ENCODE measurements at regions not wholly inside any gene's neighbourhood (a gene's known extent, or its start where the extent isn't known, plus 50 kb on each side); places are given as distances from the start of the nearest gene placed in this dataset.

- Histone ChIP-seq H3K27me3 (no peaks in the 10 kb centered on the region), H3K27ac (no peak overlapping the region), H3K4me1 (no peaks in the 10 kb centered on the region), H3K36me3 (no peaks in the 10 kb centered on the region), H3K9me3 (no peaks in the 10 kb centered on the region), H3K4me3 (no peak overlapping the region)
- intact Hi-C loops (cut with DNase I) = no loop called here
- FAIRE-seq (no peak), DNase-seq (no peak), ATAC-seq (no peak)
- no peak for TF ChIP-seq CTCF (IDR thresholded peaks at IDR 0.05)
- 10 to 18% methylated on average over 2 of the region's 2 CpGs for WGBS, 2 donors
Measured at GRCh38 chr4:149247164-149247563, 568.5 kb downstream of the IQCM start.

- H3K27ac ChIP-seq = no peak overlapping the region
- H3K36me3 ChIP-seq = no peaks in the 10 kb centered on the region
- no peak for TF ChIP-seq CTCF (IDR thresholded peaks at IDR 0.05)
- WGBS, 2 donors = 83 to 84% methylated on average over 1 of the region's 1 CpG
- no peaks in the 10 kb centered on the region for H3K4me1 ChIP-seq
- H3K9me3 ChIP-seq = no peaks in the 10 kb centered on the region
- no peak overlapping the region for H3K4me3 ChIP-seq
- no peak for DNase-seq
- no peak for FAIRE-seq
- H3K27me3 ChIP-seq = no peaks in the 10 kb centered on the region
- ATAC-seq = no peak
- intact Hi-C loops (cut with DNase I) = no loop called here
Measured at GRCh38 chr4:149245333-149245732, 570.3 kb downstream of the IQCM start.

GRCh38 chr4:149238097-149238496, 577.5 kb downstream of the IQCM start:
- no peak overlapping the region for H3K4me3 ChIP-seq
- no peak for DNase-seq
- no peaks in the 10 kb centered on the region for H3K4me1 ChIP-seq
- no peaks in the 10 kb centered on the region for H3K27me3 ChIP-seq
- no peaks in the 10 kb centered on the region for H3K9me3 ChIP-seq
- intact Hi-C loops (cut with DNase I) = no loop called here
- FAIRE-seq = no peak
- TF ChIP-seq CTCF (IDR thresholded peaks at IDR 0.05) = no peak
- ATAC-seq = no peak
- H3K36me3 ChIP-seq = no peaks in the 10 kb centered on the region
- WGBS, 2 donors = 69 to 90% methylated on average over 3 of the region's 3 CpGs
- no peak overlapping the region for H3K27ac ChIP-seq

- Histone ChIP-seq H3K4me1 (no peaks in the 10 kb centered on the region), H3K9me3 (no peaks in the 10 kb centered on the region), H3K4me3 (no peak overlapping the region), H3K27ac (no peak overlapping the region), H3K27me3 (no peaks in the 10 kb centered on the region), H3K36me3 (no peaks in the 10 kb centered on the region)
- intact Hi-C loops (cut with DNase I) = no loop called here
- 88 to 94% methylated on average over 1 of the region's 1 CpG for WGBS, 2 donors
- TF ChIP-seq CTCF (IDR thresholded peaks at IDR 0.05) = no peak
- no peak for FAIRE-seq
- DNase-seq = no peak
- ATAC-seq = no peak
Measured at GRCh38 chr4:149234798-149235197, 580.8 kb downstream of the IQCM start.

GRCh38 chr4:149223659-149224058, 592.0 kb downstream of the IQCM start:
- Histone ChIP-seq H3K4me1 (no peaks in the 10 kb centered on the region), H3K27ac (no peak overlapping the region), H3K36me3 (no peaks in the 10 kb centered on the region), H3K9me3 (no peaks in the 10 kb centered on the region), H3K27me3 (no peaks in the 10 kb centered on the region), H3K4me3 (no peak overlapping the region)
- DNase-seq = no peak
- ATAC-seq = no peak
- TF ChIP-seq CTCF (IDR thresholded peaks at IDR 0.05) = no peak
- intact Hi-C loops (cut with DNase I) = no loop called here
- FAIRE-seq = no peak
